Kidney epithelial cell (primary cell): ENCODE measurements at regions not wholly inside any gene's neighbourhood (a gene's known extent, or its start where the extent isn't known, plus 50 kb on each side); places are given as distances from the start of the nearest gene placed in this dataset.

Experiments
- DNase-seq: peaks from one replicate; pipeline ENCODE4 v3.0.0-alpha.2; 2010; ENCODE audit warnings: low read depth
- H3K27me3 ChIP-seq: 2 replicates; pipeline ENCODE4 v1.6.0; 2011; ENCODE audit warnings: low read length; ENCODE audit not compliant: control insufficient read depth, insufficient read depth
- H3K36me3 ChIP-seq: 2 replicates; pipeline ENCODE4 v1.5.1; 2011; ENCODE audit warnings: low read length; ENCODE audit not compliant: control insufficient read depth, insufficient read depth
- H3K4me3 ChIP-seq: 2 replicates; pipeline ENCODE4 v1.5.1; 2011; ENCODE audit warnings: low read depth, mild to moderate bottlenecking, control low read depth, low read length
- CTCF ChIP-seq: IDR thresholded peaks from 2 replicates; pipeline ENCODE4 v1.5.1; 2011; ENCODE audit warnings: mild to moderate bottlenecking, moderate library complexity, low read length, control low read depth, inconsistent platforms; ENCODE audit not compliant: insufficient read depth, poor library complexity, severe bottlenecking

GRCh38 chr11:95576146-95576845, 213.3 kb downstream of the FAM76B start:
- Histone ChIP-seq H3K27me3 (no peaks in the 10 kb centered on the region), H3K4me3 (no peak overlapping the region), H3K36me3 (no peaks in the 10 kb centered on the region)
- no peak for TF ChIP-seq CTCF
- no peak for DNase-seq

DNA sequence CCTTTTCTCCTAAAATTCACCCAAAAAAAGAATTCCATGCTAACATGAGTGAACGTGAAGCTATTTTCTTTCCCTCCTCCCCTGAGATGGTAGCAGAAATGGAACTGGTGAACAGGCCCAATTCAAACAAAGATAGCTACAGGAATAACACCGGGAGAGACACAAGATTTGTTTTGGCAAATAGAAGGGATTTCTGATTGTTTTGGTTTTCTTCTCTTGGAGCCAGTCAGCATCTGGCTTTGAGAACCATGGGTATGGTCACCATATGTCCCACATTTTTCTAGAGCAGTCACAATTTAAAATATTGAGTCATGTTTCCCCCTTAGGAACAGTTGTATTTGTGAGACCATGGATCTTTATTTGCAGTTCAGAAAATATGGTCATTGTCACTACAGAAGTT, 214.1 kb downstream of the FAM76B start:
- no peaks in the 10 kb centered on the region for H3K36me3 ChIP-seq
- H3K27me3 ChIP-seq: no peaks in the 10 kb centered on the region
- no peak overlapping the region for H3K4me3 ChIP-seq
- TF ChIP-seq CTCF: no peak
- no peak for DNase-seq

GRCh38 chr11:95571718-95572260, 217.8 kb downstream of the FAM76B start:
- H3K27me3 ChIP-seq: no peaks in the 10 kb centered on the region
- no peak for DNase-seq
- no peak overlapping the region for H3K4me3 ChIP-seq
- H3K36me3 ChIP-seq: no peaks in the 10 kb centered on the region
- TF ChIP-seq CTCF: no peak

DNA sequence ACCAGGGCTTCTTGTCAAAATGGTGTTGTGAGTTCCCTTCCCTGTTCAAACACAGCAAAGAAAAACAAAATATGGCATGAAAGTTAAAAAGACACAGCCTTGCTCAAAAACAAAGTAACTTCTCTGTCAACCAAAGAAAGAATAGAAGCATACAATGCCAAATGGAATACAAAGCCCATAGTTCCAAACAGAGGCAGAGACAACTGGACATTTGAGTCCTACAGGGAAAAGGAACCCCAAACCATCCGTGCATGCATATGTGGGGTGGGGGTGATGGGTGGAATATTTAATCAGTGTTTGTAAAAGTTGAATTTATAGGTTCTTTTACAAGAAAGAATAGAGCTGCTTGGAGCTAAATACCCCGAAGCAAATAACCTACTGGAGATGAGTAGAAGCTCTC, 218.7 kb downstream of the FAM76B start:
- Histone ChIP-seq H3K4me3 (no peak overlapping the region), H3K27me3 (no peaks in the 10 kb centered on the region), H3K36me3 (no peaks in the 10 kb centered on the region)
- DNase-seq: no peak
- TF ChIP-seq CTCF: no peak

- Histone ChIP-seq H3K27me3 (no peaks in the 10 kb centered on the region), H3K36me3 (no peaks in the 10 kb centered on the region), H3K4me3 (no peak overlapping the region)
- DNase-seq: no peak
- no peak for TF ChIP-seq CTCF
Measured at GRCh38 chr11:95569207-95569606, 220.4 kb downstream of the FAM76B start.

GRCh38 chr11:95568281-95568680, 221.3 kb downstream of the FAM76B start:
- Histone ChIP-seq H3K4me3 (no peak overlapping the region), H3K36me3 (no peaks in the 10 kb centered on the region), H3K27me3 (no peaks in the 10 kb centered on the region)
- no peak for TF ChIP-seq CTCF
- DNase-seq: no peak
